ENCODE measurements at regions not wholly inside any gene's neighbourhood (a gene's known extent, or its start where the extent isn't known, plus 50 kb on each side); places are given as distances from the start of the nearest gene placed in this dataset.

DNA sequence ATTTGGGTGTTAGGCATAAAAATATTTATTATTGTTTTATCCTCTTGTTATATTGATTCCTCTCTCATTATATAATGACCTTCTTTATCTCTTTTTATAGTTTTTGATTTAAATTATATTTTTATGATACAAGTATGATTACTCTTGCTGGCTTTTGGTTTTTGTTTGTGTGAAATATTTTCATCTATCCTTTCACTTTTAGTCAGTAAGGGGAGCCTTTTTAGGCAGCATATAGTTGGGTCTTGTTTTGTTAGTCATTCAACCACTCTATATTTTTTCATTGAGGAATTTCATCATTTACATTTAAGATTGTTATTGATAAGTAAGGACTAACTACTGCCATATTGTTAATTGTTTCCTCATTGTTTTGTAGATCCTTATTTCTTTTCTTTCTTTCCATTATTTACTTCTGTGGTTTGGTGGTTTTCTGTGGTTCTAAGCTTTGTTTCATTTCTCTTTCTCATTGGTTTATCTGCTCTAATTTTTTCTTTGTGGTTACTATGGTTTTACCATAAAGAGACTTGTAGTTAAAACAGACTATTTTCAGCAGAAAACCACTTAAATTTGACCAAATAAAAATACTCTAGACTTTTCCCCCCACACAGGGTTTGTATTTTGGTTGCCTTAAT is 593.1 kb downstream of the NUF2 start:
- TF ChIP-seq CTCF (conservative IDR thresholded peaks at IDR 0.05 in 1 of 2, IDR thresholded peaks at IDR 0.05 in 1 of 2; ENCODE audit: extremely low read depth in 1 of 2, insufficient read depth in 1 of 2, low read depth in 1 of 2, low read length in 2 of 2) (no peak), EZH2 (IDR thresholded peaks at IDR 0.05; ENCODE audit: borderline replicate concordance, low read length) (no peak)
